ENCODE measurements at regions not wholly inside any gene's neighbourhood (a gene's known extent, or its start where the extent isn't known, plus 50 kb on each side); places are given as distances from the start of the nearest gene placed in this dataset.

- DNase-seq (ENCODE audit: low spot score) = no peak
- no peak overlapping the region for H3K27ac ChIP-seq
- H3K4me3 ChIP-seq = no peak overlapping the region
- H3K9me3 ChIP-seq = no peaks in the 10 kb centered on the region
- intact Hi-C loops (cut with DNase I) = no loop called here
- TF ChIP-seq, protein P1, sequence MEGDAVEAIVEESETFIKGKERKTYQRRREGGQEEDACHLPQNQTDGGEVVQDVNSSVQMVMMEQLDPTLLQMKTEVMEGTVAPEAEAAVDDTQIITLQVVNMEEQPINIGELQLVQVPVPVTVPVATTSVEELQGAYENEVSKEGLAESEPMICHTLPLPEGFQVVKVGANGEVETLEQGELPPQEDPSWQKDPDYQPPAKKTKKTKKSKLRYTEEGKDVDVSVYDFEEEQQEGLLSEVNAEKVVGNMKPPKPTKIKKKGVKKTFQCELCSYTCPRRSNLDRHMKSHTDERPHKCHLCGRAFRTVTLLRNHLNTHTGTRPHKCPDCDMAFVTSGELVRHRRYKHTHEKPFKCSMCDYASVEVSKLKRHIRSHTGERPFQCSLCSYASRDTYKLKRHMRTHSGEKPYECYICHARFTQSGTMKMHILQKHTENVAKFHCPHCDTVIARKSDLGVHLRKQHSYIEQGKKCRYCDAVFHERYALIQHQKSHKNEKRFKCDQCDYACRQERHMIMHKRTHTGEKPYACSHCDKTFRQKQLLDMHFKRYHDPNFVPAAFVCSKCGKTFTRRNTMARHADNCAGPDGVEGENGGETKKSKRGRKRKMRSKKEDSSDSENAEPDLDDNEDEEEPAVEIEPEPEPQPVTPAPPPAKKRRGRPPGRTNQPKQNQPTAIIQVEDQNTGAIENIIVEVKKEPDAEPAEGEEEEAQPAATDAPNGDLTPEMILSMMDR (IDR thresholded peaks at IDR 0.05) = no peak
- TF ChIP-seq POLR2A (IDR thresholded peaks at IDR 0.05) (no peak), POLR2AphosphoS5 (IDR thresholded peaks at IDR 0.05) (no peak)
- 52% methylated on average over 2 of the region's 2 CpGs for WGBS
- H3K4me1 ChIP-seq (replicated peaks) = no peaks in the 10 kb centered on the region
- no peaks in the 10 kb centered on the region for H3K27me3 ChIP-seq (replicated peaks; ENCODE audit: insufficient read depth)
- no peaks in the 10 kb centered on the region for H3K36me3 ChIP-seq
Measured at GRCh38 chr17:45680360-45680759, 103.8 kb upstream of the CRHR1 start.

- Histone ChIP-seq H3K27me3 (replicated peaks; ENCODE audit: insufficient read depth) (no peaks in the 10 kb centered on the region), H3K27ac (no peak overlapping the region), H3K4me3 (no peak overlapping the region), H3K36me3 (no peaks in the 10 kb centered on the region), H3K4me1 (replicated peaks) (no peaks in the 10 kb centered on the region), H3K9me3 (no peaks in the 10 kb centered on the region)
- DNase-seq (ENCODE audit: low spot score) = no peak
- TF ChIP-seq, protein P1 (IDR thresholded peaks at IDR 0.05) = no peak
- TF ChIP-seq POLR2AphosphoS5 (IDR thresholded peaks at IDR 0.05) (no peak), POLR2A (IDR thresholded peaks at IDR 0.05) (no peak)
- WGBS = 55% methylated on average over 9 of the region's 9 CpGs
- intact Hi-C loops (cut with DNase I) = no loop called here
Measured at GRCh38 chr17:45681706-45682105, 102.4 kb upstream of the CRHR1 start.

DNA sequence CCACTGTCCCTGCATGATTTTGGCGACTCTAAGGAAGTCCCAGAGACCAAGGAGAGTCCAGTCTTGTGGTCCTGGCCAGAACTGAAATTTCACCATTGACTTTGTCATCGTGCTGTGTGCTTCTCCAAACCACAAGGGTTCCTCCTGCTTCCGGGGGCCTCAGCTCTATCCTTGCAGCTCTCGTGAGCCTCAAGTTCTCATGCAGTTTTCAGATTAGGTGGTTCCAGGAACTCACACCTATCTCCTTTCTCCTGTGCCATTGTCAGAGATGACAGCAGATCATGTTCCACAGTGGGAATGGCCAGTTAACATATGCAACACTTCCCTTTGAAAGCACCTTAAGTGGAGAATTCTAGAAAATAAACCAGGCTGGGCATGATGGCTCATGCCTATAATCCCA is 97.9 kb upstream of the CRHR1 start:
- H3K27ac ChIP-seq = no peak overlapping the region
- no peak overlapping the region for H3K4me3 ChIP-seq
- intact Hi-C loops (cut with DNase I) = no loop called here
- TF ChIP-seq, protein P1 (IDR thresholded peaks at IDR 0.05) = no peak
- no peak for TF ChIP-seq POLR2A (IDR thresholded peaks at IDR 0.05)
- no peak for TF ChIP-seq POLR2AphosphoS5 (IDR thresholded peaks at IDR 0.05)
- no peak for DNase-seq (ENCODE audit: low spot score)
- WGBS = 88% methylated on average over 4 of the region's 4 CpGs
- no peaks in the 10 kb centered on the region for H3K27me3 ChIP-seq (replicated peaks; ENCODE audit: insufficient read depth)
- no peaks in the 10 kb centered on the region for H3K9me3 ChIP-seq
- no peaks in the 10 kb centered on the region for H3K36me3 ChIP-seq
- H3K4me1 ChIP-seq (replicated peaks) = no peaks in the 10 kb centered on the region

- TF ChIP-seq POLR2A (IDR thresholded peaks at IDR 0.05) (no peak), POLR2AphosphoS5 (IDR thresholded peaks at IDR 0.05) (no peak)
- TF ChIP-seq, protein P1 (IDR thresholded peaks at IDR 0.05) = no peak
- Histone ChIP-seq H3K36me3 (no peaks in the 10 kb centered on the region), H3K4me1 (replicated peaks) (no peaks in the 10 kb centered on the region), H3K27me3 (replicated peaks; ENCODE audit: insufficient read depth) (no peaks in the 10 kb centered on the region), H3K9me3 (no peaks in the 10 kb centered on the region), H3K27ac (no peak overlapping the region), H3K4me3 (no peak overlapping the region)
- no peak for DNase-seq (ENCODE audit: low spot score)
- 91% methylated on average over 2 of the region's 2 CpGs for WGBS
- intact Hi-C loops (cut with DNase I) = no loop called here
Measured at GRCh38 chr17:45687594-45687993, 96.5 kb upstream of the CRHR1 start.

DNA sequence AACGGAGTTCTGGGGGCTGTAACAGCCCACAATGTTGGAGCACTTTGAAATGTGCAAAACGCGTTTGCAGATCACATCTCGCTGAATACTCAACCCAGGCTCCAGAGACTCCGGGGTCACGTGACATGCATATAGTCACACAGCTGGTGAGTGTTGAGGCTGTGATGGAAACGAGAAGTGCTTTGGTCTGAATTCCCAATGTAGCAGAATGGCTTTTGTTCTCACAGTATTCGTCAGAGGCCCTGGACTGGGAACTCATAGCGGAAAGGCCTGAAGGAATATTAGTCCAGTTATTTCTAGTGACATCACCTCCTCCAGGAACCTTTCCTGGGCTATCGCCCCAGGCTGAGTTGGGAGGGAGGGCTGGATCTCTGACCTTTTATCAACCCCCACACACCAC is 95.8 kb upstream of the CRHR1 start:
- no peak overlapping the region for H3K4me3 ChIP-seq
- intact Hi-C loops (cut with DNase I) = no loop called here
- no peaks in the 10 kb centered on the region for H3K9me3 ChIP-seq
- WGBS = 65% methylated on average over 10 of the region's 10 CpGs
- no peaks in the 10 kb centered on the region for H3K36me3 ChIP-seq
- H3K27ac ChIP-seq = no peak overlapping the region
- DNase-seq (ENCODE audit: low spot score) = no peak
- no peaks in the 10 kb centered on the region for H3K27me3 ChIP-seq (replicated peaks; ENCODE audit: insufficient read depth)
- TF ChIP-seq POLR2A (IDR thresholded peaks at IDR 0.05) = no peak
- TF ChIP-seq, protein P1 (IDR thresholded peaks at IDR 0.05) = no peak
- TF ChIP-seq POLR2AphosphoS5 (IDR thresholded peaks at IDR 0.05) = no peak
- H3K4me1 ChIP-seq (replicated peaks) = no peaks in the 10 kb centered on the region
